Posterior cingulate gyrus (tissue), 11 donors: ENCODE measurements at regions not wholly inside any gene's neighbourhood (a gene's known extent, or its start where the extent isn't known, plus 50 kb on each side); places are given as distances from the start of the nearest gene placed in this dataset.
"Not testable (repeated sequence)": the region's sequence is repeated elsewhere in the genome, so short reads cannot be mapped to it uniquely, and the experiment has no call there.

Experiments used
- DNase-seq, 10 donors: peaks; one replicate each; pipeline versions ENCODE4 v3.0.0 to v3.0.0-alpha.2; 2020 to 2021; ENCODE audit warnings: mixed read lengths in 3 of 10
- intact Hi-C: fragments of 100-400 bp; cut with DNase I; formaldehyde crosslinking; loops from one replicate; pipeline ENCODE4 v1.15.1; 2023

- DNase-seq, result no peak
- intact Hi-C loops, result no loop called here
Measured at GRCh38 chr5:174555726-174556125, 168.7 kb upstream of the MSX2 start.

DNA sequence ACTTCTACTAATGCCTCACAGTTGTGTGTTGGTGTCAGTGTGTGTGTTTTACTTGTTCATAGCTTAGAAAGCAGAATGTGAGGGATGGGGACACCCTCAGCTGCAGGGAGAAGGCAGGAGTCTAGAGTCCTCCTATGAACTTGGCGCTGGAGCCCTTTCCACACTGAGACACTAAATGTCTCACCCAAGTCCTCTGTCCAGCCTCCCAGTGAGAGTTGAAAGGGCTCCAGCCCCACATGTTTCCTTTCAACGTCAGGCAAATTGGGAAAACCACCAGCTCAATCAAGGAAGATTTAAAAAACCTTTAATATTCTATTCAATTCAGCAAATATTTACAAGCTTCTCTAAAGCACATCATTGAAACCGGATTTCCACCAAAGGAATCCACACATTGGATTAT lies 167.6 kb upstream of the MSX2 start:
- intact Hi-C loops, result no loop called here

DNA sequence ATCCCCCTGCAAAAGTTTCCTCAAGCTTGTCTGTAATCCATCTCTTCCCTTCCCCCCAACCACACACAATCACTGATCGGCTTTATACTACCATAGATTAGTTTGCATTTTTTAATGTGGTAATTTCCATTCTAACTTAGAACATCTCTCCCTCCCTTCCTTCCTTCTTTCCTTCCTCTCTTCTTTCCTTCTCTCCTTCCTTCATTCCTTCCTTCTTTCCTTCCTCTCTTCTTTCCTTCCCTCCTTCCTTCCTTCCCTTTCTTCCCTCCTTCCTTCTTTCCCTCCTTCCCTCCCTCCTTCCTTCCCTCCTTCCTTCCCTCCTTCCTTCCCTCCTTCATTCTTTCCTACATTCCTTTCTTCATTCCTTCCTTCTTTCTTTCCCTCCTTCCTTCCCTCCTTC lies 166.2 kb upstream of the MSX2 start:
- DNase-seq, result no peak
- intact Hi-C loops, result no loop called here

More for the DNA sequence above, 167.6 kb upstream of the MSX2 start:
- no peak for DNase-seq

DNA sequence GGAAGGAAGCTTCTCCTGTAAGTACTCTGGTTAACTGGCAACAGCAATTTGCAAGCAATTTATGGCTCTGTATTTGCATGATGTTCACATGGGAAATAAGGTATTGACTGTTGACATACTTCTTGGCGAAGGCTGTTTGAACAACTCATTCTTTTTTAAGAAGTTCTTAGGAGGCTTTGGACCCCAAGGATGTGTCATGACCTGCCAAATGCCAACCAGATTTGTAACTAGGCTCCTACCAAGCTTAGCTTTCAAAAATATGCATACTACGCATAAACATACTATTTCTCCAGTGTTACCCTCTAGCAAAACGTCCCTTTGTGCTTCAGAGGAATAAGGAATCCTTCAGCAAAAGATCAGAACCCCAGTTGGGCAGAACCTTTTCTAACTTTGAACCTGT lies 165.2 kb upstream of the MSX2 start:
- intact Hi-C loops, result no loop called here
- DNase-seq, result no peak

DNA sequence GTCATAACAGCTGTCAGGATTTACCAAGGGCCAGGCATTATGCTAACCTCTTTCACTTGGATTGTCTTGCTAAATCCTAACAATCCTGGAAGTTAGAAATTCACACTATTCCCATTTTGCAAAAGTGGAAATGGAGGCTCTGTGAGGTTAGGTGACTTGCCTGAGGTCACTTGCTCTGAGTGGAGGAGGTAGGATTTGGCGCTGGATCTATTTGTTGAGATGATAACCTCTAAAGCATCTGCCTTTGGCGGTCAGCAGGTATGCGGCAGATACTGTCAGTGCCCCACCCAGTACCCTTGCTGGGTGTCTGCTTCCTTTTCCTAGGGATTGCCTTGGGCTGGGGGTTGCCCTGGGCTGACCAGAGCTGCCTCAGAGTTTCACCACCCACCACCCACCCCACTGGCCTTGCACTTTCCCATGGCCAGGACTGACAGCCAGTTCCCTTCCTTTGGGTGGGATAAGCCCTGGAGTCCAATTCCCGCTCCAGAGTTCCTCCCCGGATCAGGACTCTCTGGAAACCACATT lies 164.8 kb upstream of the MSX2 start:
- intact Hi-C loops, result no loop called here
- DNase-seq, result no peak

GRCh38 chr5:174560861-174561260 lies 163.5 kb upstream of the MSX2 start:
- intact Hi-C loops, result no loop called here
- DNase-seq, result no peak

- DNase-seq, intact Hi-C loops: not testable (repeated sequence)
Measured at GRCh38 chr5:174563040-174563439, 161.3 kb upstream of the MSX2 start.

DNA sequence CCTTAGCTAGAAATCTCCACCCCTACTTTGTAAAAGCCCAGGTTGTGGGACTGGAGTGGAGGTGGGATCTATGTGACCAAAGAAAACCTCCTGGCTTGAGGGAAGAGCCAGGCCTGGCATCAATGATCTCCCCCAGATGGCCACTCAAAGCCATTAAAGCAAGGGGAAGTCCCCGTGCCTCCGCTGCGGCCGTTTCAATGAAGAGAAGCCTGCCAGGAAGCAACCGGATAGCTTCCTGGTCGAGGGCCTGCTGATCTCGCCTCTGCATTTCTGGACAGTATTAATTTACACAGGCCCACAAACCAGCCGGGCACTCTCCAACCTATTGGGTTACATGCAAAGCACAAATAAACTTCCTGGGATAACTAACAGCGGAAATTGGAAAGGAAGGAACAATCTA lies 160.5 kb upstream of the MSX2 start:
- intact Hi-C loops, result no loop called here
- no peak for DNase-seq

DNA sequence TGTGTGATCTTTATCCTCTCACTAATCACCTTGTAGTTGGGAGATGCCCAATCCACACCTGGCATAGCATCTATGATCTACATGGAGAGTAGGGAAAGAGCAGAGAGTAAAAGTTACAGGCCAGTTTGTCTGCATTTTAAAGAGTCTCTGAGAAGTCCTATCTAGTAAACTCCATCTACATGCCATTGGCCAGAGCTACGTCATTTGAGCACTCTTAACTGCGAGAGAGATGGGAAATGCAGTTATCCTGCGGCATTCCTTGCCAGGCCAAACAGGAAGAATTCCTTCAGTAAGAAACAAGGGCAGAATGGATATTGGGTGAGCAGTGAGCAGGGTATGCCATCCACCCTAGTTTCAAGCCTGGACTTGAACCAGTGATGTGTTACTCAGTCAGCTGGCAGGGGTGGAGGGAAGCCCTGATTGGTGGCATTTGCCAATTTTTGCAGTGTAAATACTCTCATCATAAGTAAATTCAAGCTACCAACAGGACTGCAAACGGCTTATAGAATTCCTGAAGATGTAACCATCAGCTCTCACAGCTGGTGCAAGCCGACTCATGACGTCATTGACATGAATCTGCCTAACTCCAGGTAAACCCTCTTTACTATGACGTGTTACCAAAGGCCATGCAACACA lies 156.8 kb upstream of the MSX2 start:
- no peak for DNase-seq
- intact Hi-C loops, result no loop called here

- DNase-seq, result no peak
- intact Hi-C loops, result no loop called here
Measured at GRCh38 chr5:174570662-174571061, 153.7 kb upstream of the MSX2 start.

DNA sequence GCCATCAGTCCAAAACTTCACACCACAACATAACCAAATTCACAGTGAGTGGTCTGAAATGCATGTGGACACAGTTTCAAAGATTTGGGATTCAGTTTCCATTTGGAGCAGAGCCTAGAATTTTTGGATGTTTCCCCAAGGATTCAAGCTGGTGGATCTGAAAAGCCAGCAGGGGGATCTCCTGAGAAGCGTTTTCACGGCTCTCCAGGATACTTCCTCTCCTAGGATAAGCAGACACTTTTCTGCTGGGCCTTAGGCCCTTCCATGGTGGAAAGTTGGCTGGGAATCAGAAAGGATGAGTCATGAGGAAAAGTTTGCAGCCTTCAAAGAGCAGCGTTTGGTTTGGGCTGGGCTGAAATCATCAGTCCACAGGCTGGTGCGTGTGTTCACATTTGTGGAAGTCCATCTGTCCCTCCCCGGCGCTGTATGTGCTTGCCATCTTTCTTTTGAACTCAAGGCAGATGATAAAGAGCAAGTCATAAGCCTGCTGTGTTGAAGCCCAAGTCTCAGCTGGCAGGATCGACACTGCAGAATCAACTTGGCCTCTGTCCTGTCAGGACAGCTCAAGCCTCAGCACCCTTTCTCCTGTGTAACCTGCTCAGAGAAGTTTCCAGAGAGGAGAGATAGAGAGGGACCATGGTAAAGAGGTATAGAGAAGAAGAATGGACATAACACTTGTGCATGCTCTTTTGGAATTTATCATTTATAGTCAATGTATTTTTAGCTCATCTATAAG lies 152.6 kb upstream of the MSX2 start:
- peak in 9 of 10 donors; percentile 11 to 93 (median 51) for DNase-seq
- intact Hi-C loops, result no loop called here

GRCh38 chr5:174572591-174572990 lies 151.8 kb upstream of the MSX2 start:
- no peak for DNase-seq
- intact Hi-C loops, result no loop called here

GRCh38 chr5:174573221-174573994 lies 151.0 kb upstream of the MSX2 start:
- no peak for DNase-seq
- intact Hi-C loops, result no loop called here

GRCh38 chr5:174575043-174575442 lies 149.3 kb upstream of the MSX2 start:
- intact Hi-C loops, result no loop called here
- no peak for DNase-seq

- no peak for DNase-seq
- intact Hi-C loops, result no loop called here
Measured at GRCh38 chr5:174576042-174576441, 148.3 kb upstream of the MSX2 start.

GRCh38 chr5:174581479-174581878 lies 142.9 kb upstream of the MSX2 start:
- DNase-seq, result peak in 2 of 10 donors; percentile 23 to 35

DNA sequence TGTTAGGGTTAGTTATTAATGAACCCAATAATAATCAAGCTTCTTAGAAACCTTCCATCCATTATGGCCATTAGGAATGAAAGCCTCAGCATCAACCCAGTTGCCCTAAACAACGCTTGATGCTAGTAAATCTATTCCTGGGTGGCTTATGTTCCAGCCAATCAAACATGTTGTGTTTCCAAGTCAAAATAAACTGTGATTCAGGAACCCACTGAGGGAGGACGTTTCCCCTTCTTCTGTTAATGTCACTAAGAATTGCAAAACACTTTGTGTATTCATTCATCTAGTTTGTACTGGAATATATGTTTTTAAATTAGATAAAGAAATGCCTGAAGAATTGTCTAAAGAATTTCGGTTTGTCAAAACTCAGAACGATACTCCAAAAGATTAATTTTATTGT lies 142.5 kb upstream of the MSX2 start:
- DNase-seq, result no peak
- intact Hi-C loops, result loop anchor here (5.0 kb wide), 1 partner anchor 40 kb away; no protein-coding TSS in a partner anchor

More at GRCh38 chr5:174581479-174581878, 142.9 kb upstream of the MSX2 start:
- intact Hi-C loops, result loop anchor here (5.0 kb wide), 1 partner anchor 39 kb away; no protein-coding TSS in a partner anchor

DNA sequence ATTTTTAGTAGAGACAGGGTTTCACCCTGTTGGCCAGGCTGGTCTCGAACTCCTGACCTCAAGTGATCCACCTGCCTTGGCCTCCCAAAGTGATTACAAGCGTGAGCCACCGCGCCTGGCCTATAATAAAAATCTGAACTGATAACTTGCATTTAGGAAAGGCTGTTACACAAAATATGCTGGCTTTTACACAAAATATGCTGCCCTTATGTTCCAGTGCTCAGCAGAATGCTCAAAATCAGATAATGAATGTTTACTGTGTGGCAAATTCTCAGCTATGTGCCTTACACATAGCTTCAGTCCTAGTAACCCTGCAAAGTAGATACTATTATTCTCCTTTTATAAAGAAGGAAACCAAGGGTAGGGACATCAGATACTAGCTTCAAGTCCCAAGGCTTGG lies 141.3 kb upstream of the MSX2 start:
- DNase-seq, result no peak
- intact Hi-C loops, result loop anchor here (5.0 kb wide), 1 partner anchor 41 kb away; no protein-coding TSS in a partner anchor

GRCh38 chr5:174585472-174585871 lies 138.9 kb upstream of the MSX2 start:
- intact Hi-C loops, result no loop called here
- DNase-seq, result no peak

DNA sequence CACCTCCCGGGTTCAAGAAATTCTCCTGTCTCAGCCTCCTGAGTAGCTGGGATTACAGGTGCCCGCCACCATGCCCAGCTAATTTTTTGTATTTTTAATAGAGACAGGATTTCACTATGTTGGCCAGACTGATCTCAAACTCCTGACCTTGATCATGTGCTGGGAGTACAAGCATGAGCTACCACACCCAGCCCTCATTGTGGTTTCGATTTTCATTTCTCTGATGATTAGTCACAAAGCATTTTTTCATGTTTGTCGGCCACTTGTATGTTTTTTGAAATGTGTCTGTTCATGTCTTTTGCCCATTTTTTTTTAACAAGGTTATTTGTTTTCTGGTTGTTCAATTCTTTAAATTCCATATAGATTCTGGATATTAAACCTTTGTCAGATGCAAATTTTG lies 138.2 kb upstream of the MSX2 start:
- intact Hi-C loops, DNase-seq: not testable (repeated sequence)

- intact Hi-C loops, result no loop called here
- DNase-seq, result peak in 2 of 10 donors; percentile 13 to 20
Measured at GRCh38 chr5:174589011-174589410, 135.4 kb upstream of the MSX2 start.
